C1 segment of cervical spinal cord (tissue), 14 donors: ENCODE measurements at regions not wholly inside any gene's neighbourhood (a gene's known extent, or its start where the extent isn't known, plus 50 kb on each side); places are given as distances from the start of the nearest gene placed in this dataset.
"Not testable (repeated sequence)": the region's sequence is repeated elsewhere in the genome, so short reads cannot be mapped to it uniquely, and the experiment has no call there.

ENCODE experiments used
- DNase-seq, 14 donors: peaks; one replicate each; lab custom pipeline; 2025; lab: John Stamatoyannopoulos, UW

GRCh38 chr2:175619179-175620045 is 382.7 kb downstream of the LNPK start:
- DNase-seq = no peak

GRCh38 chr2:175612280-175612679 is 389.8 kb downstream of the LNPK start:
- DNase-seq = no peak

- DNase-seq = no peak
These were observed 395.8 kb downstream of the LNPK start for GRCh38 chr2:175606010-175606841.

- DNase-seq = no peak
These were observed 396.4 kb downstream of the LNPK start for GRCh38 chr2:175605640-175606009.

GRCh38 chr2:175601969-175602368 is 400.1 kb downstream of the LNPK start:
- no peak for DNase-seq

- DNase-seq = no peak
These were observed 401.9 kb downstream of the LNPK start for GRCh38 chr2:175599966-175600831.

- DNase-seq = no peak
These were observed 404.8 kb downstream of the LNPK start for GRCh38 chr2:175597286-175597685.

GRCh38 chr2:175595139-175595538 is 406.9 kb downstream of the LNPK start:
- DNase-seq = no peak

- not testable (repeated sequence) for DNase-seq
These were observed 408.2 kb downstream of the LNPK start for GRCh38 chr2:175593686-175594525.

- DNase-seq = not testable (repeated sequence)
These were observed 406.7 kb upstream of the ATP5MC3 start for GRCh38 chr2:175588213-175588612.

GRCh38 chr2:175585496-175585895 is 404.0 kb upstream of the ATP5MC3 start:
- DNase-seq = no peak

- no peak for DNase-seq
These were observed 399.1 kb upstream of the ATP5MC3 start for GRCh38 chr2:175580652-175581051.

GRCh38 chr2:175579646-175580045 is 398.1 kb upstream of the ATP5MC3 start:
- no peak for DNase-seq

- DNase-seq = no peak
These were observed 396.0 kb upstream of the ATP5MC3 start for GRCh38 chr2:175577368-175577970.

- no peak for DNase-seq
These were observed 395.4 kb upstream of the ATP5MC3 start for GRCh38 chr2:175576875-175577274.

- no peak for DNase-seq
These were observed 394.8 kb upstream of the ATP5MC3 start for GRCh38 chr2:175576270-175576669.

- no peak for DNase-seq
These were observed 394.1 kb upstream of the ATP5MC3 start for GRCh38 chr2:175575346-175576258.

- no peak for DNase-seq
These were observed 392.6 kb upstream of the ATP5MC3 start for GRCh38 chr2:175574069-175574468.

GRCh38 chr2:175571078-175571653 is 389.7 kb upstream of the ATP5MC3 start:
- no peak for DNase-seq
